ENCODE measurements at regions not wholly inside any gene's neighbourhood (a gene's known extent, or its start where the extent isn't known, plus 50 kb on each side); places are given as distances from the start of the nearest gene placed in this dataset.

DNA sequence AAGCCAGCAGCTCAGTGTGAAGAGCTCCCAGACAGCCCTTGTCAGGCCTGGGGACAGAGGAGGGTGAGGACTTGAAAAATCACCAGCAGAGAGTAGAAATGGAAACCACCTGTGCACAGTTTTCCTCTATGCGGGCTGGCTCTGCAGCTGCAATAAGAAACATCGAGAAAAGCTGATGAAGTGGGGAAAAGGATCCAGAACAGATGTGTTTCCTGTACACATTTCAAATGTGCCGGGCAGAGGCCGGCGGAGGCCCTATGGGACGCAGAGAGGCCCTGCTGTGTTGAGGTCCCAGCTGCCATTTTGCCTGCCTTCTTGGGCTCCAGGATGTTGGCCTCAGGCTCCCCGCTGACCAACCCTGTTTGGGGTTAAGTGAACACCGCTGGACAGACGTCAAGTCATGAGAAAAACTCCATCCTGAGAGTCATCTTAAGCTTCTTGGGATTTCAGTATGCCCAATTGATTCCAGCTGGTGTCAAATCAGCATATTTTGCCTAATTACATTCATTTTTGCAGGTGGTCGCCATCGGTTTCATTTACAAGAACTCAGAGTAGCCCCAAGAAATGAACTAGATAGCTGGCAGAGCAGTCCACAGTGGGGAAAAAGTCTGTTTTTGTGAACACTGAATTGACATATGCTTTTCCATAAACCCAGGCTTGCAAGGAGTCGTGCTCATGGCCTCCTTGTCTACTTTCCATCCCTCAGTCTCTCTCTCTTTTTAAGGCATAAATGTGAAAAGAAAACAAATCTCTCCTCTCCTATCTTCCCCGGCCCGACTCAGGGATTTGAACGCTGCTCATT, 150.4 kb upstream of the PHACTR3 start:
- TF ChIP-seq, protein P1, sequence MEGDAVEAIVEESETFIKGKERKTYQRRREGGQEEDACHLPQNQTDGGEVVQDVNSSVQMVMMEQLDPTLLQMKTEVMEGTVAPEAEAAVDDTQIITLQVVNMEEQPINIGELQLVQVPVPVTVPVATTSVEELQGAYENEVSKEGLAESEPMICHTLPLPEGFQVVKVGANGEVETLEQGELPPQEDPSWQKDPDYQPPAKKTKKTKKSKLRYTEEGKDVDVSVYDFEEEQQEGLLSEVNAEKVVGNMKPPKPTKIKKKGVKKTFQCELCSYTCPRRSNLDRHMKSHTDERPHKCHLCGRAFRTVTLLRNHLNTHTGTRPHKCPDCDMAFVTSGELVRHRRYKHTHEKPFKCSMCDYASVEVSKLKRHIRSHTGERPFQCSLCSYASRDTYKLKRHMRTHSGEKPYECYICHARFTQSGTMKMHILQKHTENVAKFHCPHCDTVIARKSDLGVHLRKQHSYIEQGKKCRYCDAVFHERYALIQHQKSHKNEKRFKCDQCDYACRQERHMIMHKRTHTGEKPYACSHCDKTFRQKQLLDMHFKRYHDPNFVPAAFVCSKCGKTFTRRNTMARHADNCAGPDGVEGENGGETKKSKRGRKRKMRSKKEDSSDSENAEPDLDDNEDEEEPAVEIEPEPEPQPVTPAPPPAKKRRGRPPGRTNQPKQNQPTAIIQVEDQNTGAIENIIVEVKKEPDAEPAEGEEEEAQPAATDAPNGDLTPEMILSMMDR (IDR thresholded peaks at IDR 0.05), result no peak

DNA sequence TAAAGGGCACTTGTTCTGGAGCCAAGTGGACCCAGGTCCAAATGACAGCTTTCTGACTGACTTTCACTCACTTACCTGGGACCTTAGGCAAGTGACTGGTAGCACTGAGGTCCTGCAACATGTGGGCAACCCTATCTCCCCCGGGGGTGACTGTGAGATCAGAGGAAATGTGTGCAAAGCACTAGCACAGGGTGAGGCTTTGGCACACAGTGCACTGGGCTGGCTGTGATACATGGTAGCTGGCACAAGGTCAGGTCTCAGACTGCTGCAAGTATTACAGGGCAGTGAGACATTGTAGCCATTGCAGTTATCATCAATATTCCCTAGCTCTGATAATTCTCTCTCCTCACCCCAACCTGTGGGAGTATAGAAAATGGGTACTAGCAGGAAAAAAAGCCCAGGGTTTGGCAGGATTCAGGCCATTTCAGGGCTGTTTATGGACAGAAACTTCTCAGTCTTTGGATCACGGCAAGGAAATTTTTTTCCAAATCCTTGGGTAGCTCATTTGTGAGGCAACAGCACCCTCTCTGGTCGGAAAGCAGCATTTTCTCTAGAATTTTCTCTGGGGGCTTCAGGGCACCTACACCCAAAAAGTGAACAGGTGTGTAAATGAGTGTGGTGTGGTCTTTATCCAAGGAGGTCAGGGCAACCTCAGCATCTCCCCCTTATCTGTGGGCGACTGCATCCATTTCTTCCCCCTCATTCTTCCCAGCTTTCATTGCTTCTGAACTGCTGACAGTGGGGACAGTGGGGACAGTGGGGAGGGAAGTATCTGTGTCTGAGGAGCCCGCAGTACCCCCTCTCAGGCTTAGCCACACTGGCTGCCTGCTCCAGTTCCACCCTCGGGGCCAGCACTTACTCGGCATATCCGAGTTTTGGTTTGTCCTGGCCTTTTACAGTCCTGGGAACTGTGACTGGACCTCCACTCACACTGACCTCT, 148.7 kb upstream of the PHACTR3 start:
- TF ChIP-seq, protein P1 (IDR thresholded peaks at IDR 0.05), result peak; percentile 75

DNA sequence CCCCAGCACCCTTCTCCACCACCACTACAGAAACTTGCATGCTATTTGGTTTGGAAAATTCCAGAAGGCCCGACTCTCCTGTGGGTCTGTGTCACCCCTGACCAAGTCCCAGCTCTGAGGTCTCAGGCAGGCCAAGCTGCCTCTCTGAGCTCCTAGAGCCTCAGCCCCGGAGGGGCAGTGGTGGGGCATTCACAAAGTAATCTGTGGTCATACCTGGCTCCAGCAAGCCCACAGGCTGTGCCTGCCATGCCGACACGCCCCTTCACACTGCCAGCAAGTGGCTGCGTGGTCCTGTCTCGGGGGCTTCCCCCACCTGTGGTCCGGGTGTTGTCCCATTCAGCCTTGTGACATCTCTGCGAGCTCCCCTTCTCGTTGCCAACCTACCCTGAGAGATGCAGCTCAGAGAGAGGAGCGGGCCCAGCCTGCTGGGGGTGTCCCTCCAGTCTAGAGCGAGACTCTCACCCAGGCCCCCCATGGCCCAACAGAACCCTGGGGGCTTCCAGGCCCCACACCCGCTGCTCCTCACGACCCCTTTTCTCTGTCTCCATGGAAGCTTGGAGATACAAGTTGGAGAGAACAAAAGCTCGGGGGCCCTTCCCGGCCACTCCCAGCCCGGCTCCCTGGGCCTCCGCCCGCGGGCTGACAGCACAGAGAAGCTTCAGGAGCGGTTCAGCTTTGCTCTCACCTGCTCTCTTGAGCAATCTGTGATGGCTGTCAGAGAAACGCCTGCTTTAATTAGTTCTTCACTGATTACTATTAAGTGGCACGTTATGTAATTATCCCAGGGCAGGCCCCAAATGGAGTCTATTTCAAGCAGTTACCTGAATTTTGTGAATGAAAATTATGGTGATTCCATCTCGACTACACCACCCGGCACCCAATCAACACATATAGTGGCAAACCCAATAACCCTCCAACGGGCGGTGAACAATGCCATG, 147.7 kb upstream of the PHACTR3 start:
- TF ChIP-seq, protein P1 (IDR thresholded peaks at IDR 0.05), result no peak

DNA sequence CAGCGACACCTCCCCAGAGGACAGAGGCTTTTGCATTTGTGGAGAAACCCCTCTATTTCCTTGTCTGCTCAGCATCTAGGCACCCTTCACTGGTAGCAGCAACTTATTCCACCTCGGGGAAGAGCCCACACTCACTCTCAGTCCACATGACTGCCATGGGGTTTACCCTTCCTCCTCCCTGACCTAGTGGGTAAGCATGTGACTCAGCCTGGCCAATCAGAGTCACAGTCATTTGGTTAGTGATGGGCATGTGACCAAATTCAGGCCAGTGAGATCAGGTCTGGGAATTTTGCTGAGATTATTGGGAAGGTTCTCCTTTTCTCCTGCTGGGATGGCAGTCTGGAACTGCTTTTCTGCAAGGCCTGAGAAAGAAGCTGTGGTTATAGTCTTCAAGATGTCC, 145.7 kb upstream of the PHACTR3 start:
- TF ChIP-seq, protein P1 (IDR thresholded peaks at IDR 0.05), result no peak

DNA sequence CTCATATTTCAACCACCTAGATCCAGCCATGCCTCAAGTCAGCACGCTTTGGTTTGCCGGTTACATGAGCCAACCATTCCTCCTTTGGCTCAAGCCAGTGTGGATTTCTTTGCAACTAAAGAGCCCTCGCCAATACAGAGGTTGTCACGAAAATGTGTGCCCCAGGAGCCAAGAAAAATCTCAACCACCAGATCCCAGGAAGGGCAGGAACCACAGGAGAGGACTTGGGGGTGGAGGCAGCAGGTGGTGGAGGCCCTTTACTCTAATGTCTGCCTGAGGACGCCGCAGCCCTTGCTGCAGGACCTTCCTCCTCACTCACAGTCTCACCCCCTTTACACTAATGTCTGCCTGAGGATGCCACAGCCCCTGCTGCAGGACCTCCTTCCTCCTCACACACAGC, 144.8 kb upstream of the PHACTR3 start:
- TF ChIP-seq, protein P1 (IDR thresholded peaks at IDR 0.05), result no peak

DNA sequence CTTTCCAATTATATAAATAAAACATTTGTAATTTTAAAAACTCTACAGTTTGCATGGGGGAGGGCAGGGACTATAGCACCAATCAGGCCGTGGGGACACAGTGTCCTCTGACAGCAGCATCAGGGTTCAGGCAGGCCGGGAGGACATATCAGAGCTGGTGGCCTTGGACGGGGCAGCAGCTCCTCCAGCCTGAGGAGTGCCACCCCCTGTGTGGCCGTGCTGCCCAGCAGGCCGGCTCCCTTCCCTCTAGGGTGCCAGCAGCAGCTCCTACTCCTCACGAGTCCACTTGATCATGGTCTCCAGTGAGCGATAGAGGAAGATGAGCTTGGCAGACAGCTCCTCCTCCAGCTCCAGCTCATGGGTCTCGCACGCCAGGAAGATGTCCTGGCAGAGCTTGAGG, 144.0 kb upstream of the PHACTR3 start:
- TF ChIP-seq, protein P1 (IDR thresholded peaks at IDR 0.05), result no peak

DNA sequence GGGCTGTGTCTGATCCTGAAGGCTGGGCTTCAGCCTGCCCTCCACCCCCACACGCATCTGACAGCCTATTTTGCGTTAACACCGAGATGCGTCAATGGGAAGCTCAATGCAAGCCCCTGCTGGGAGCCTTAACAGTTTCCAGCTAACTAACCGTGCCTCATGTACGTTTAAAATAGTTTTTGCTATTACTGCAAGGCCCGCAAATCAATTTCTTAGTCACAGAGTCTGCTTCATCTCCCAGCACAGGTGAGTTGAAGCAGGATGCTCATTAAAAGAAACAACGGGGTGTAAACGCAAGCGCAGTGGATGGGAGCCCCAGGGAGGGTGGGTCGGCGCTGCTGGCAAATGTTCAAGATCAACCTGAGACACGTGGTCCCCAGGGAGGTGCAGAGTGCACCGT, 142.8 kb upstream of the PHACTR3 start:
- TF ChIP-seq, protein P1 (IDR thresholded peaks at IDR 0.05), result no peak

All from LNCAP (cell line).